ENCODE measurements at regions not wholly inside any gene's neighbourhood (a gene's known extent, or its start where the extent isn't known, plus 50 kb on each side); places are given as distances from the start of the nearest gene placed in this dataset.
"Not testable (repeated sequence)": the region's sequence is repeated elsewhere in the genome, so short reads cannot be mapped to it uniquely, and the experiment has no call there.

- in situ Hi-C loops (cut with HindIII; ENCODE audit: extremely low pct_ligation_motif_present, low pct_unique_long_range_greater_than_20kb) = no loop called here
- ATAC-seq (no peak), DNase-seq (ENCODE audit: low spot score) (no peak), FAIRE-seq (no peak)
- BruUV-seq (replicated peaks) = no TSS peak
- no peaks in the 10 kb centered on the region for H3K27me3 ChIP-seq (ENCODE audit: control insufficient read depth in 1 of 2, insufficient read depth in 2 of 2, low read length in 2 of 2)
- WGBS (ENCODE audit: low lambda C conversion rate) = 23% methylated on average over 7 of the region's 7 CpGs
- ChIA-PET CTCF (ENCODE audit: low intra/inter-chr PET ratio, low total read pairs) (no interaction called here), POLR2A (no interaction called here)
- TF ChIP-seq CBX2 (IDR thresholded peaks at IDR 0.05; ENCODE audit: low read depth, low read length) = no peak
- no peak for TF ChIP-seq CBX2 (CRISPR knock-in tag; IDR thresholded peaks at IDR 0.05; ENCODE audit: low read depth)
- no peak for TF ChIP-seq ZNF550 (CRISPR knock-in tag; IDR thresholded peaks at IDR 0.05; ENCODE audit: borderline replicate concordance)
- no peak for TF ChIP-seq ZNF672 (CRISPR knock-in tag; IDR thresholded peaks at IDR 0.05)
- no peak for TF ChIP-seq NBN (conservative IDR thresholded peaks at IDR 0.05)
- TF ChIP-seq, protein P1, sequence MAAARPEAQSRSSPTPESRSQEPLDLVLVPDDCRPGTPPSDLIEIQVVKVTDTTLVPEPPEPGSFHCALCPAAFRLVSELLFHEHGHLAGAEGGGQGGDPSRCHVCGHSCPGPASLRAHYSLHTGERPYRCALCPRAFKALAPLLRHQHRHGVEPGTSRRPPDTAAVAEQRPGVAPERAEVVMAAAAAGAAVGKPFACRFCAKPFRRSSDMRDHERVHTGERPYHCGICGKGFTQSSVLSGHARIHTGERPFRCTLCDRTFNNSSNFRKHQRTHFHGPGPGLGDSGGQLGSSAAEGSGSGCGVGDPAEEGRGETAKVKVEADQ (CRISPR knock-in tag; IDR thresholded peaks at IDR 0.05; ENCODE audit: borderline replicate concordance) = no peak
- no peak for TF ChIP-seq ZNF7 (CRISPR knock-in tag; IDR thresholded peaks at IDR 0.05)
- no peak for TF ChIP-seq ZBTB7B (CRISPR knock-in tag; IDR thresholded peaks at IDR 0.05)
- TF ChIP-seq, protein P2, sequence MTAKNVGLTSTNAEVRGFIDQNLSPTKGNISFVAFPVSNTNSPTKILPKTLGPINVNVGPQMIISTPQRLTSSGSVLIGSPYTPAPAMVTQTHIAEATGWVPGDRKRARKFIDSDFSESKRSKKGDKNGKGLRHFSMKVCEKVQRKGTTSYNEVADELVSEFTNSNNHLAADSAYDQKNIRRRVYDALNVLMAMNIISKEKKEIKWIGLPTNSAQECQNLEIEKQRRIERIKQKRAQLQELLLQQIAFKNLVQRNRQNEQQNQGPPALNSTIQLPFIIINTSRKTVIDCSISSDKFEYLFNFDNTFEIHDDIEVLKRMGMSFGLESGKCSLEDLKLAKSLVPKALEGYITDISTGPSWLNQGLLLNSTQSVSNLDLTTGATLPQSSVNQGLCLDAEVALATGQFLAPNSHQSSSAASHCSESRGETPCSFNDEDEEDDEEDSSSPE (CRISPR knock-in tag; IDR thresholded peaks at IDR 0.05) = no peak
- TF ChIP-seq KLF15 (CRISPR knock-in tag; IDR thresholded peaks at IDR 0.05; ENCODE audit: borderline replicate concordance) = no peak
- TF ChIP-seq SMAD1 (CRISPR knock-in tag; IDR thresholded peaks at IDR 0.05; ENCODE audit: borderline replicate concordance, low read depth) = no peak
- no peak for TF ChIP-seq ZNF569 (CRISPR knock-in tag; IDR thresholded peaks at IDR 0.05; ENCODE audit: borderline replicate concordance)
- TF ChIP-seq SATB2 (CRISPR knock-in tag; IDR thresholded peaks at IDR 0.05) = no peak
- no peak for TF ChIP-seq PLSCR1 (CRISPR knock-in tag; IDR thresholded peaks at IDR 0.05; ENCODE audit: borderline replicate concordance)
- no peak for TF ChIP-seq FLYWCH1 (CRISPR knock-in tag; IDR thresholded peaks at IDR 0.05)
- no peak for TF ChIP-seq MIER2 (CRISPR knock-in tag; IDR thresholded peaks at IDR 0.05)
- no peak for TF ChIP-seq MTERF4 (CRISPR knock-in tag; IDR thresholded peaks at IDR 0.05)
- no peak for TF ChIP-seq STAT5B (CRISPR knock-in tag; IDR thresholded peaks at IDR 0.05)
- no peaks in the 10 kb centered on the region for H3K9me3 ChIP-seq (ENCODE audit: low read length)
- H3K79me2 ChIP-seq (ENCODE audit: insufficient read depth, low read length) = no peaks in the 10 kb centered on the region
- no peak overlapping the region for H3K4me3 ChIP-seq (replicated peaks in 1 of 3; ENCODE audit: insufficient read depth in 1 of 3, low read depth in 2 of 3, low read length in 3 of 3)
- no peaks in the 10 kb centered on the region for H3K36me3 ChIP-seq (replicated peaks in 1 of 2; ENCODE audit: control insufficient read depth in 1 of 2, insufficient read depth in 2 of 2, low read length in 2 of 2)
- no peaks in the 10 kb centered on the region for H4K20me1 ChIP-seq (ENCODE audit: insufficient read depth, low read length)
- no peak overlapping the region for H3K27ac ChIP-seq (ENCODE audit: extremely low read length, insufficient read depth, low read length)
- H3K9ac ChIP-seq (ENCODE audit: insufficient read depth, low read depth, low read length) = no peak overlapping the region
- H2AFZ ChIP-seq (ENCODE audit: low read length) = no peak overlapping the region
- no peak overlapping the region for H3K4me2 ChIP-seq (ENCODE audit: low read depth, low read length)
- intact Hi-C loops (cut with micrococcal nuclease; ENCODE audit: unreplicated experiment) = loop anchor here (5.0 kb wide), 1 partner anchor 36 kb away; no protein-coding TSS in a partner anchor
- H3K4me1 ChIP-seq (ENCODE audit: insufficient read depth, low read length) = no peaks in the 10 kb centered on the region
Measured at GRCh38 chr6:150492941-150493340, 106.7 kb upstream of the PLEKHG1 start.

DNA sequence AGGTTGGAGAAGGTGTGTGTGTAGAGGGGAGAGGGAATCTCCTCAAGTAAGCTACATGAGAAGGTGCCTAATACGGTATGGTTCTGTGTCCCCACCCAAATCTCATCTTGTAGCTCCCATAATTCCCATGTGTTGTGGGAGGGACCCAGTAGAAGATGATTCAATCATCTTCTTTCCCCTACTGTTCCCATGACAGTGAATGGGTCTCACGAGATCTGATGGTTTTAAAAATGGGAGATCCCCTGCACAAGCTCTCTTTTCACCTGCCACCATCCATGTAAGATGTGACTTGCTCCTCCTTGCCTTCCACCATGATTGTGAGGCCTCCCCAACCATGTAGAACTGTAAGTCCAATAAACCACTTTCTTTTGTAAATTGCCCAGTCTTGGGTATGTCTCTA lies 106.1 kb upstream of the PLEKHG1 start:
- H3K27ac ChIP-seq (ENCODE audit: extremely low read length, insufficient read depth, low read length); H3K4me2 ChIP-seq (ENCODE audit: low read depth, low read length); H3K4me3 ChIP-seq (replicated peaks in 1 of 3; ENCODE audit: insufficient read depth in 1 of 3, low read depth in 2 of 3, low read length in 3 of 3); DNase-seq (ENCODE audit: low spot score); ATAC-seq; POLR2A ChIA-PET; H3K9ac ChIP-seq (ENCODE audit: insufficient read depth, low read depth, low read length); H2AFZ ChIP-seq (ENCODE audit: low read length); in situ Hi-C loops (cut with HindIII; ENCODE audit: extremely low pct_ligation_motif_present, low pct_unique_long_range_greater_than_20kb); H3K27me3 ChIP-seq (ENCODE audit: control insufficient read depth in 1 of 2, insufficient read depth in 2 of 2, low read length in 2 of 2); H4K20me1 ChIP-seq (ENCODE audit: insufficient read depth, low read length); H3K79me2 ChIP-seq (ENCODE audit: insufficient read depth, low read length); CTCF ChIA-PET (ENCODE audit: low intra/inter-chr PET ratio, low total read pairs); BruUV-seq (replicated peaks); FAIRE-seq; H3K4me1 ChIP-seq (ENCODE audit: insufficient read depth, low read length); H3K9me3 ChIP-seq (ENCODE audit: low read length); H3K36me3 ChIP-seq (replicated peaks in 1 of 2; ENCODE audit: control insufficient read depth in 1 of 2, insufficient read depth in 2 of 2, low read length in 2 of 2): not testable (repeated sequence)
- intact Hi-C loops (cut with micrococcal nuclease; ENCODE audit: unreplicated experiment) = loop anchor here (5.0 kb wide), 1 partner anchor 36 kb away; no protein-coding TSS in a partner anchor
- 35% methylated on average over 2 of the region's 2 CpGs for WGBS (ENCODE audit: low lambda C conversion rate)

Measured in HepG2 (cell line).